GM23338 (cell line): ENCODE measurements at regions not wholly inside any gene's neighbourhood (a gene's known extent, or its start where the extent isn't known, plus 50 kb on each side); places are given as distances from the start of the nearest gene placed in this dataset.

Experiments used
- ATAC-seq: fragments of 200-7000 bp; cut with Tn5 transposase; 3 replicates; pipeline ENCODE4 v1.9.1; 2020
- DNase-seq: peaks from one replicate; pipeline ENCODE4 v3.0.0-alpha.2; 2015; ENCODE audit warnings: low spot score
- H2AFZ ChIP-seq: fragments of 200-600 bp; sonication (generic); 2 replicates; pipeline ENCODE4 v1.8.0; 2016; ENCODE audit warnings: antibody characterized with exemption, mild to moderate bottlenecking, moderate library complexity
- H3F3A ChIP-seq: fragments of 200-600 bp; sonication (generic); replicated peaks from 2 replicates; pipeline ENCODE4 v1.8.0; 2017; ENCODE audit warnings: antibody characterized with exemption, mixed run types, low read depth
- H3K27ac ChIP-seq: fragments of 200-600 bp; sonication (generic); 2 replicates; pipeline ENCODE4 v1.6.1; 2016; ENCODE audit warnings: low read depth
- H3K27me3 ChIP-seq: fragments of 200-600 bp; sonication (generic); 2 replicates; pipeline ENCODE4 v1.8.0; 2016; ENCODE audit warnings: mild to moderate bottlenecking, mixed run types, moderate library complexity; ENCODE audit not compliant: insufficient read depth
- H3K36me3 ChIP-seq: fragments of 200-600 bp; sonication (generic); 2 replicates; pipeline ENCODE4 v1.8.0; 2016; ENCODE audit warnings: mild to moderate bottlenecking; ENCODE audit not compliant: insufficient read depth
- H3K4me1 ChIP-seq: fragments of 200-600 bp; sonication (generic); 2 replicates; pipeline ENCODE4 v1.8.0; 2016; ENCODE audit warnings: mild to moderate bottlenecking, moderate library complexity; ENCODE audit not compliant: insufficient read depth
- H3K4me2 ChIP-seq: fragments of 200-600 bp; sonication (generic); 2 replicates; pipeline ENCODE4 v1.7.1; 2017; ENCODE audit warnings: mixed run types
- H3K4me3 ChIP-seq: fragments of 200-600 bp; sonication (generic); 2 replicates; pipeline ENCODE4 v1.6.1; 2016; ENCODE audit warnings: mixed run types
- H3K79me2 ChIP-seq: fragments of 200-600 bp; sonication (generic); replicated peaks from 2 replicates; pipeline ENCODE4 v1.8.0; 2017; ENCODE audit warnings: mild to moderate bottlenecking; ENCODE audit not compliant: insufficient read depth
- H3K9me2 ChIP-seq: fragments of 200-600 bp; sonication (generic); 2 replicates; pipeline ENCODE4 v1.8.0; 2017; ENCODE audit not compliant: insufficient read depth
- H4K20me1 ChIP-seq: fragments of 200-600 bp; sonication (generic); replicated peaks from 2 replicates; pipeline ENCODE4 v1.8.0; 2017; ENCODE audit warnings: mild to moderate bottlenecking; ENCODE audit not compliant: insufficient read depth
- H3K27ac Mint-ChIP-seq: 2 replicates; pipeline ENCODE4 v1.8.0; 2020; ENCODE audit warnings: inconsistent platforms, mild to moderate bottlenecking, moderate library complexity, mixed read lengths
- H3K27me3 Mint-ChIP-seq: 3 replicates; pipeline ENCODE4 v1.8.0; 2022; ENCODE audit warnings: low read depth, mild to moderate bottlenecking, moderate library complexity, mixed read lengths, inconsistent platforms; ENCODE audit not compliant: insufficient read depth, poor library complexity
- H3K36me3 Mint-ChIP-seq: 3 replicates; pipeline ENCODE4 v1.8.0; 2021; ENCODE audit warnings: low read depth, mild to moderate bottlenecking, inconsistent platforms, moderate library complexity, mixed read lengths
- H3K4me1 Mint-ChIP-seq: 3 replicates; pipeline ENCODE4 v1.8.0; 2020; ENCODE audit warnings: mild to moderate bottlenecking, inconsistent platforms, mixed read lengths
- H3K4me3 Mint-ChIP-seq: 3 replicates; pipeline ENCODE4 v1.8.0; 2021; ENCODE audit warnings: moderate library complexity, mild to moderate bottlenecking, inconsistent platforms, mixed read lengths
- H3K9me3 Mint-ChIP-seq: 3 replicates; pipeline ENCODE4 v1.8.0; 2020; ENCODE audit warnings: moderate library complexity, mild to moderate bottlenecking, inconsistent platforms, mixed read lengths
- CREB1 ChIP-seq: fragments of 250-450 bp; sonication (Bioruptor Pico); IDR thresholded peaks from 2 replicates; pipeline ENCODE4 v1.5.0; 2020; ENCODE audit warnings: low read depth, mild to moderate bottlenecking, moderate library complexity
- EZH2 ChIP-seq: fragments of 200-600 bp; sonication (generic); IDR thresholded peaks from one replicate; pipeline ENCODE4 v1.8.0; 2017; ENCODE audit warnings: antibody characterized with exemption, mild to moderate bottlenecking, low read depth; ENCODE audit not compliant: unreplicated experiment
- EZH2phosphoT487 ChIP-seq: fragments of 200-600 bp; sonication (generic); IDR thresholded peaks from one replicate; pipeline ENCODE4 v1.8.1; 2018; ENCODE audit warnings: antibody characterized with exemption; ENCODE audit not compliant: unreplicated experiment
- JUNB ChIP-seq: IDR thresholded peaks from one replicate; pipeline ENCODE4 v1.6.1; 2016; ENCODE audit warnings: antibody characterized with exemption; ENCODE audit not compliant: unreplicated experiment
- NANOG ChIP-seq: IDR thresholded peaks from 2 replicates; pipeline ENCODE4 v1.6.1; 2016; ENCODE audit warnings: antibody characterized with exemption, borderline replicate concordance
- POLR2AphosphoS5 ChIP-seq: IDR thresholded peaks from 2 replicates; pipeline ENCODE4 v1.6.1; 2016; ENCODE audit warnings: antibody characterized with exemption, low read depth
- REST ChIP-seq: IDR thresholded peaks from one replicate; pipeline ENCODE4 v1.6.1; 2018; ENCODE audit warnings: antibody characterized with exemption; ENCODE audit not compliant: unreplicated experiment
- STAT1 ChIP-seq: IDR thresholded peaks from one replicate; pipeline ENCODE4 v1.6.1; 2016; ENCODE audit warnings: antibody characterized with exemption; ENCODE audit not compliant: unreplicated experiment
- ZNF114 ChIP-seq: fragments of 250-450 bp; sonication (Bioruptor Pico); IDR thresholded peaks from 2 replicates; pipeline ENCODE4 v1.5.0; 2020; ENCODE audit warnings: mild to moderate bottlenecking, moderate library complexity
- ZNF331 ChIP-seq: fragments of 250-450 bp; sonication (Bioruptor Pico); IDR thresholded peaks from 2 replicates; pipeline ENCODE4 v1.5.0; 2020; ENCODE audit warnings: low read depth, mild to moderate bottlenecking, moderate library complexity

GRCh38 chr1:29383746-29384371 is 147.5 kb downstream of the PTPRU start (continued):
- no peak for TF ChIP-seq REST
- TF ChIP-seq NANOG: no peak
- TF ChIP-seq JUNB: no peak
- TF ChIP-seq POLR2AphosphoS5: no peak
- no peak for TF ChIP-seq EZH2

GRCh38 chr1:29382851-29383745 is 146.8 kb downstream of the PTPRU start:
- H3K36me3 Mint-ChIP-seq: peaks cover 20% of the 10 kb centered on the region
- H3K79me2 ChIP-seq: no peaks in the 10 kb centered on the region
- peaks cover 11% of the 10 kb centered on the region for H3K27me3 Mint-ChIP-seq
- H3K27me3 ChIP-seq: no peaks in the 10 kb centered on the region
- no peak overlapping the region for H3K4me3 Mint-ChIP-seq
- peak overlapping the region; percentile 95 for H2AFZ ChIP-seq
- no peaks in the 10 kb centered on the region for H3F3A ChIP-seq
- ATAC-seq (no peak; the same call in 2 of the 3 replicates), DNase-seq (no peak)
- no peaks in the 10 kb centered on the region for H3K9me2 ChIP-seq
- H3K4me3 ChIP-seq: no peak overlapping the region
- no peak overlapping the region for H3K27ac ChIP-seq
- peaks cover 11% of the 10 kb centered on the region for H3K4me1 Mint-ChIP-seq
- no peak overlapping the region for H3K27ac Mint-ChIP-seq
- peaks cover 10% of the 10 kb centered on the region; the same call in 1 of the 2 replicates for H3K36me3 ChIP-seq
- no peaks in the 10 kb centered on the region; the same call in 1 of the 2 replicates for H3K4me1 ChIP-seq
- H3K4me2 ChIP-seq: no peak overlapping the region
- peaks cover 33% of the 10 kb centered on the region for H3K9me3 Mint-ChIP-seq
- H4K20me1 ChIP-seq: no peaks in the 10 kb centered on the region
- TF ChIP-seq CREB1 (CRISPR knock-in tag) (no peak), STAT1 (no peak)

- Histone ChIP-seq H3K4me2 (no peak overlapping the region), H3K27me3 (no peaks in the 10 kb centered on the region), H3K9me2 (no peaks in the 10 kb centered on the region), H3F3A (no peaks in the 10 kb centered on the region), H3K36me3 (peaks cover 10% of the 10 kb centered on the region), H4K20me1 (no peaks in the 10 kb centered on the region), H2AFZ (no peak overlapping the region), H3K4me3 (no peak overlapping the region), H3K27ac (no peak overlapping the region), H3K79me2 (no peaks in the 10 kb centered on the region), H3K4me1 (no peaks in the 10 kb centered on the region; the same call in 1 of the 2 replicates)
- Mint-ChIP-seq H3K27me3 (peaks cover 10% of the 10 kb centered on the region), H3K4me1 (peaks cover 11% of the 10 kb centered on the region), H3K36me3 (peaks cover 28% of the 10 kb centered on the region), H3K9me3 (peaks cover 49% of the 10 kb centered on the region), H3K27ac (no peak overlapping the region), H3K4me3 (no peak overlapping the region)
- DNase-seq: no peak
- no peak for ATAC-seq
- TF ChIP-seq STAT1 (no peak), EZH2 (no peak), ZNF331 (CRISPR knock-in tag) (no peak), ZNF114 (CRISPR knock-in tag) (no peak), REST (no peak), EZH2phosphoT487 (no peak), POLR2AphosphoS5 (no peak), CREB1 (CRISPR knock-in tag) (no peak)
Observed at GRCh38 chr1:29381426-29381825, 145.1 kb downstream of the PTPRU start.
